ENCODE measurements at regions not wholly inside any gene's neighbourhood (a gene's known extent, or its start where the extent isn't known, plus 50 kb on each side); places are given as distances from the start of the nearest gene placed in this dataset.

GRCh38 chr6:125509477-125509876 lies 207.7 kb upstream of the HDDC2 start:
- no peak for TF ChIP-seq CTCF (IDR thresholded peaks at IDR 0.05)
- TF ChIP-seq POLR2AphosphoS5 (IDR thresholded peaks at IDR 0.05; ENCODE audit: low read depth, low read length): no peak
- no peak for TF ChIP-seq SIN3A (IDR thresholded peaks at IDR 0.05; ENCODE audit: borderline replicate concordance, insufficient read depth, low read depth, low read length)
- TF ChIP-seq REST (IDR thresholded peaks at IDR 0.05; ENCODE audit: insufficient read depth in 1 of 2, low read depth in 2 of 2, low read length in 1 of 2): no peak
